PC-9 (cell line): ENCODE measurements at regions not wholly inside any gene's neighbourhood (a gene's known extent, or its start where the extent isn't known, plus 50 kb on each side); places are given as distances from the start of the nearest gene placed in this dataset.

Experiments used
- BruUV-seq: library from RNA; stranded (reverse); fragments of 400-500 nt; replicated peaks from 2 replicates; lab custom pipeline; 2021; lab: Mats Ljungman, UMichigan
- CTCF ChIA-PET: fragments of 300-600 bp; sonication (Branson Sonifier 250); formaldehyde crosslinking; loops from one replicate; lab custom pipeline; 2022; ENCODE audit warnings: antibody characterized with exemption; lab: Charles Lee
- POLR2A ChIA-PET: fragments of 300-600 bp; sonication (Branson Sonifier 250); formaldehyde crosslinking; loops from one replicate; lab custom pipeline; 2022; ENCODE audit warnings: antibody characterized with exemption; ENCODE audit not compliant: unreplicated experiment; lab: Charles Lee
- DNase-seq, 2 experiments: peaks; one replicate each; pipeline versions ENCODE4 v3.0.0 to v3.0.0-alpha.2; 2015 to 2022; ENCODE audit warnings: mixed read lengths in 1 of 2
- H2AFZ ChIP-seq: fragments of 200-600 bp; sonication (generic); 2 replicates; pipeline ENCODE4 v1.8.1; 2017; ENCODE audit warnings: antibody characterized with exemption
- H3F3A ChIP-seq: fragments of 200-600 bp; sonication (generic); 2 replicates; pipeline ENCODE4 v1.8.1; 2017; ENCODE audit warnings: antibody characterized with exemption, mild to moderate bottlenecking, low read depth; ENCODE audit not compliant: insufficient read depth
- H3K27ac ChIP-seq: fragments of 200-600 bp; sonication (generic); 2 replicates; pipeline ENCODE4 v1.6.1; 2016; ENCODE audit warnings: mixed run types
- H3K27me3 ChIP-seq: fragments of 200-600 bp; sonication (generic); 2 replicates; pipeline ENCODE4 v1.6.1; 2016; ENCODE audit warnings: low read depth, mixed run types; ENCODE audit not compliant: insufficient read depth
- H3K36me3 ChIP-seq: fragments of 200-600 bp; sonication (generic); 2 replicates; pipeline ENCODE4 v1.6.1; 2016; ENCODE audit warnings: low read depth, mixed run types
- H3K4me1 ChIP-seq: fragments of 200-600 bp; sonication (generic); replicated peaks from 2 replicates; pipeline ENCODE4 v1.6.1; 2016; ENCODE audit warnings: mixed run types; ENCODE audit not compliant: insufficient read depth
- H3K4me2 ChIP-seq: fragments of 200-600 bp; sonication (generic); 2 replicates; pipeline ENCODE4 v1.6.1; 2017; ENCODE audit warnings: mixed run types
- H3K4me3 ChIP-seq: fragments of 200-600 bp; sonication (generic); 2 replicates; pipeline ENCODE4 v1.6.1; 2016; ENCODE audit warnings: mixed run types
- H3K79me2 ChIP-seq: fragments of 200-600 bp; sonication (generic); 2 replicates; pipeline ENCODE4 v1.6.1; 2017; ENCODE audit warnings: low read depth, mixed run types
- H3K9me2 ChIP-seq: fragments of 200-600 bp; sonication (generic); 2 replicates; pipeline ENCODE4 v1.8.1; 2017; ENCODE audit warnings: mild to moderate bottlenecking; ENCODE audit not compliant: insufficient read depth
- H3K9me3 ChIP-seq: fragments of 200-600 bp; sonication (generic); 2 replicates; pipeline ENCODE4 v1.8.1; 2016; ENCODE audit warnings: low read depth; ENCODE audit not compliant: insufficient read depth
- H4K20me1 ChIP-seq: fragments of 200-600 bp; sonication (generic); 2 replicates; pipeline ENCODE4 v1.8.1; 2017; ENCODE audit not compliant: insufficient read depth
- CTCF ChIP-seq: fragments of 200-600 bp; sonication (generic); conservative IDR thresholded peaks from 2 replicates; pipeline ENCODE4 v1.6.1; 2017; ENCODE audit warnings: mixed run types, antibody characterized with exemption, mild to moderate bottlenecking, moderate library complexity
- EZH2 ChIP-seq: fragments of 200-600 bp; sonication (generic); IDR thresholded peaks from 2 replicates; pipeline ENCODE4 v1.8.0; 2017; ENCODE audit warnings: antibody characterized with exemption, low read depth
- intact Hi-C: fragments of 100-400 bp; cut with micrococcal nuclease; formaldehyde crosslinking; loops from one replicate; pipeline ENCODE4 v1.10.0; 2022; ENCODE audit not compliant: unreplicated experiment

- Histone ChIP-seq H3K9me2 (no peaks in the 10 kb centered on the region), H4K20me1 (no peaks in the 10 kb centered on the region), H3K27ac (no peak overlapping the region), H3K36me3 (no peaks in the 10 kb centered on the region), H3K9me3 (no peaks in the 10 kb centered on the region), H2AFZ (no peak overlapping the region), H3K4me1 (no peaks in the 10 kb centered on the region), H3K27me3 (no peaks in the 10 kb centered on the region), H3K4me2 (no peak overlapping the region), H3F3A (no peaks in the 10 kb centered on the region), H3K4me3 (no peak overlapping the region), H3K79me2 (no peaks in the 10 kb centered on the region)
- POLR2A ChIA-PET: no interaction called here
- no TSS peak for BruUV-seq
- TF ChIP-seq CTCF: no peak
- TF ChIP-seq EZH2: no peak
- CTCF ChIA-PET: no interaction called here
- no peak for DNase-seq
- intact Hi-C loops: no loop called here
These were observed 113.7 kb upstream of the EPB41L4A start for GRCh38 chr5:112532654-112533360.

- Histone ChIP-seq H3K4me3 (no peak overlapping the region), H3K27me3 (no peaks in the 10 kb centered on the region), H3K9me2 (no peaks in the 10 kb centered on the region), H4K20me1 (no peaks in the 10 kb centered on the region), H2AFZ (no peak overlapping the region), H3K9me3 (no peaks in the 10 kb centered on the region), H3F3A (no peaks in the 10 kb centered on the region), H3K4me2 (no peak overlapping the region), H3K79me2 (no peaks in the 10 kb centered on the region), H3K4me1 (no peaks in the 10 kb centered on the region), H3K36me3 (no peaks in the 10 kb centered on the region), H3K27ac (no peak overlapping the region)
- ChIA-PET POLR2A (no interaction called here), CTCF (no interaction called here)
- TF ChIP-seq EZH2 (no peak), CTCF (no peak)
- intact Hi-C loops: no loop called here
- no peak for DNase-seq
- no TSS peak for BruUV-seq
These were observed 114.3 kb upstream of the EPB41L4A start for GRCh38 chr5:112533362-112533761.

GRCh38 chr5:112534067-112534583, 115.0 kb upstream of the EPB41L4A start:
- ChIA-PET CTCF (no interaction called here), POLR2A (no interaction called here)
- intact Hi-C loops: no loop called here
- TF ChIP-seq CTCF (no peak), EZH2 (no peak)
- Histone ChIP-seq H3K4me1 (no peaks in the 10 kb centered on the region), H3K27ac (no peak overlapping the region), H3K9me2 (no peaks in the 10 kb centered on the region), H3K36me3 (no peaks in the 10 kb centered on the region), H4K20me1 (no peaks in the 10 kb centered on the region), H3K79me2 (no peaks in the 10 kb centered on the region), H3K4me3 (no peak overlapping the region), H3K27me3 (no peaks in the 10 kb centered on the region), H2AFZ (no peak overlapping the region), H3F3A (no peaks in the 10 kb centered on the region), H3K9me3 (no peaks in the 10 kb centered on the region), H3K4me2 (no peak overlapping the region)
- BruUV-seq: no TSS peak
- DNase-seq: no peak
